8988T (cell line): ENCODE measurements at regions not wholly inside any gene's neighbourhood (a gene's known extent, or its start where the extent isn't known, plus 50 kb on each side); places are given as distances from the start of the nearest gene placed in this dataset.
"Not testable (repeated sequence)": the region's sequence is repeated elsewhere in the genome, so short reads cannot be mapped to it uniquely, and the experiment has no call there.

Experiments
- DNase-seq: peaks from one replicate; pipeline ENCODE4 v3.0.0; 2011

DNA sequence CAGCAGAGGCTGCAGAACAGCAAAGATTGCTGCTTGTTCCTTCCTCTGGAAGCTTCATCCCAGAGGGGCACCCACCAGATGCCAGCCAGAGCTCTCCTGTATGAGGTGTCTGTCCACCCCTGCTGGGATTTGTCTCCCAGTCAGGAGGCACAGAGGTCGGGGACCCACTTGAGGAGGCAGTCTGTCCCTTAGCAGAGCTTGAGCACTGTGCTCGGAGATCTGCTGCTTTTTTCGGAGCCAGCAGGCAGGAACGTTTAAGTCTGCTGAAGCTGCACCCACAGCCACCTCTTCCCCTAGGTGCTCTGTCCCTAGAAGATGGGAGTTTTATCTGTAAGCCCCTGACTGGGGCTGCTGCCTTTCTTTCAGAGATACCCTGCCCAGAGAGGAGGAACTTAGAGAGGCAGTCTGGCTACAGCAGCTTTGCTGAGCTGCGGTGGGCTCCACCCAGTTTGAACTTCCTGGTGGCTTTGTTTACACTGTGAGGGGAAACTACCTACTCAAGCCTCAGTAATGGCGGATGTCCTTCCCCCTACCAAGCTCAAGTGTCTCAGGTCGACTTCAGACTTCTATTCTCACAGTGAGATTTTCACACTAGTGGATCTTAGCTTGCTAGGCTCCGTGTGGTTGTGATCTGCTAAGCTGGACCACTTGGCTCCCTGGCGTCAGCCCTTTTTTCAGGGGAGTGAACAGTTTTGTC, 101.8 kb upstream of the GLRA1 start:
- not testable (repeated sequence) for DNase-seq

DNA sequence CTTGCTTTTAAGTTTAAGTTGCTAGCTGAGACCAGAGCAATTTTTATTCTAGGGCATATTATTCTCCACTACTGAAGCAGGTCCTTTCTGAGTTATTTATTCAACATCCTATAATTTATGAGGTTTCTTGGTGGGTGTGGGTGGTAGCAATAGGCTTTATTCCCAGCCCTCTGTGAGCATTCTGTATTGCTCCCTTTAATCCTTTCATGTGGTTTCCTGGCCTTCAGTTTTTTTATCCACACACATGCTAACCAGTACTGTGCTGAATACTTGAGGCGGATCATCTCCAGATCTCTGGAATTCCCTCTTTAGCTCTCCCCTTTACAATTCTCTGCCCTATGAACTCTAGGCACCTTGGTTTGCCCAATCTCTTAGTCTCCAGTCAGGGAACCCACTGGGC, 91.8 kb upstream of the GLRA1 start:
- no peak for DNase-seq

DNA sequence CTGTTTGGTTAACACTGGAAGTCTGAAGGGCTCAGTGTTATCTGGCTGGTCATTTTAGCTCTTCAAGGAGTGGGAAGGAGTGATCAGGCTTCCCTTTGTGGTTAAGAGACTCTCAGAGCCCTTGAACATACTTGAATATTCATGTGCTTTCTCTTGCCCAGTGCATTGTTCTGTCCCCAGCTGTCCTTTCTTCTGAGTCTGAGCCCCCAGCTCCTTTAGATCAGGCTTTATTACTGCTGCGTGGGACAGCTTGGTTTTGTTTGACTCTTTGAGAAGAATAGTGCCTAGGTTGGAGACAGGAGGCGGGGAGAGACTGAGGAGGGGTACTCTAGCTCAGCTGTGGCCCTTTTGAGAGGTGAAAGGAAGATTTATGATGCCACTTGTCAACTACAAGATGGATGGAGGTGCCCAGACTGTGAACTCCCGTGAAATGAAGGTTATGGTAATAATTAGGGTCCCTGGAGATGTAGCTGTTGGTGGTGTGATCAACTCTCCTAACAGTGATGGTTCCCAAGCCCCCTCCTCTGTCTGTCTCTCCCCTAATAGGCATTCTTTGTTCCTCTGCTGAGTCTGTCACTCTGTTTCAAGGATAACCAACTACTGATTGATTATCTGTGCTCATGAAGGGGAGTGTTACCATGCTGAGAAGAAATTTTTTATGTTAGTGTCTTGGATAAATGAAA, 83.1 kb upstream of the GLRA1 start:
- DNase-seq, result no peak

DNA sequence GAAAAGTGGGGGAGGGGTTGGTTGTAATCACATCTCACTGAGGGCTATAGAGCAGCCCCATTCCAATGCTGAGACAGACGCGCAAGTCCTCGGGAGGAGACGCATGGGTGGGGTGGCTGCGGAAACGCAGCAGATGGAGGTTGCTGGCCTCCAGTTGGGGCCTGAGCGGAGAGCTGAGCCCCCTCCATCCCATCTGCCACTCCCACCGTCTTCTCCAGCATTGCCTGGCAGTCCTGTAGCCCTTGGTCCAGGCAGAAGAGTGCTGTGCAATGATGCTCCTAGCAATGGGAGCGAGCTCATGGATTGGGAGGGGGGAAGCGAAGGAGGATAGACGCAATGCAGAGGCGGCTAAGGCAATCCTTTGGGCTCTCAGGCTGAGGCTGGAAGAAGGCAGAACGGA, 79.4 kb upstream of the GLRA1 start:
- no peak for DNase-seq
